SU-DHL-6 (cell line): ENCODE measurements at regions not wholly inside any gene's neighbourhood (a gene's known extent, or its start where the extent isn't known, plus 50 kb on each side); places are given as distances from the start of the nearest gene placed in this dataset.

Experiments
- H2AFZ ChIP-seq: fragments of 200-600 bp; sonication (generic); 2 replicates; pipeline ENCODE4 v1.6.1; 2014; ENCODE audit warnings: low read depth, mild to moderate bottlenecking, moderate library complexity, mixed read lengths, antibody characterized with exemption, low read length; ENCODE audit not compliant: severe bottlenecking
- H3F3A ChIP-seq: fragments of 200-600 bp; shearing (Covaris generic); 2 replicates; pipeline ENCODE4 v1.6.0; 2016; ENCODE audit warnings: antibody characterized with exemption, mild to moderate bottlenecking; ENCODE audit not compliant: insufficient read depth
- H3K27ac ChIP-seq: fragments of 200-600 bp; sonication (generic); 2 replicates; pipeline ENCODE4 v1.5.1; 2016; ENCODE audit warnings: low read depth, mild to moderate bottlenecking, low read length, moderate library complexity, mixed read lengths
- H3K27me3 ChIP-seq: fragments of 200-600 bp; sonication (generic), shearing (Covaris generic); 2 replicates; pipeline ENCODE4 v1.6.0; 2014; ENCODE audit warnings: mild to moderate bottlenecking, low read length
- H3K36me3 ChIP-seq: fragments of 200-600 bp; sonication (generic); 2 replicates; pipeline ENCODE4 v1.6.1; 2014; ENCODE audit warnings: mild to moderate bottlenecking, low read length, mixed read lengths
- H3K4me2 ChIP-seq: fragments of 300-600, 200-600 bp; shearing (Covaris generic), sonication (generic); 2 replicates; pipeline ENCODE4 v1.6.0; 2014; ENCODE audit warnings: low read length, low read depth, mild to moderate bottlenecking; ENCODE audit not compliant: poor library complexity, severe bottlenecking
- H3K4me3 ChIP-seq: fragments of 200-600 bp; sonication (generic); 2 replicates; pipeline ENCODE4 v1.5.1; 2014; ENCODE audit warnings: antibody characterized with exemption, low read length, mild to moderate bottlenecking, mixed read lengths; ENCODE audit not compliant: insufficient read depth, poor library complexity, severe bottlenecking
- H3K79me2 ChIP-seq: fragments of 200-600 bp; sonication (generic); 2 replicates; pipeline ENCODE4 v1.6.1; 2014; ENCODE audit warnings: mild to moderate bottlenecking, low read length, moderate library complexity; ENCODE audit not compliant: insufficient read depth
- H3K9ac ChIP-seq: fragments of 200-600 bp; sonication (generic); 2 replicates; pipeline ENCODE4 v1.7.0; 2014; ENCODE audit warnings: mild to moderate bottlenecking, low read length
- H3K9me2 ChIP-seq: fragments of 200-600 bp; sonication (generic); replicated peaks from 2 replicates; pipeline ENCODE4 v1.6.1; 2014; ENCODE audit warnings: low read length; ENCODE audit not compliant: insufficient read depth
- H3K9me3 ChIP-seq: fragments of 200-600 bp; sonication (generic); 2 replicates; pipeline ENCODE4 v1.6.1; 2014; ENCODE audit warnings: low read length, mixed read lengths; ENCODE audit not compliant: insufficient read depth
- H4K20me1 ChIP-seq: fragments of 200-600 bp; sonication (generic); 2 replicates; pipeline ENCODE4 v1.6.1; 2014; ENCODE audit warnings: low read depth, mild to moderate bottlenecking, antibody characterized with exemption, low read length, moderate library complexity, mixed read lengths
- CTCF ChIP-seq: fragments of 200-600 bp; sonication (generic); IDR thresholded peaks from one replicate; pipeline ENCODE4 v1.5.1; 2017; ENCODE audit warnings: antibody characterized with exemption, mild to moderate bottlenecking, low read length, moderate library complexity; ENCODE audit not compliant: insufficient read depth, poor library complexity, severe bottlenecking
- EZH2phosphoT487 ChIP-seq: fragments of 200-600 bp; sonication (generic), shearing (Covaris generic); conservative IDR thresholded peaks from 2 replicates; pipeline ENCODE4 v1.6.1; 2018; ENCODE audit warnings: mild to moderate bottlenecking, antibody characterized with exemption, low read length, moderate library complexity, mixed read lengths

GRCh38 chr2:234571620-234572407, 74.9 kb upstream of the ARL4C start:
- Histone ChIP-seq H4K20me1 (no peaks in the 10 kb centered on the region), H3F3A (no peaks in the 10 kb centered on the region), H3K4me3 (no peak overlapping the region), H3K27ac (no peak overlapping the region), H3K27me3 (no peaks in the 10 kb centered on the region), H2AFZ (no peak overlapping the region), H3K36me3 (no peaks in the 10 kb centered on the region), H3K9me2 (no peaks in the 10 kb centered on the region), H3K9ac (no peak overlapping the region), H3K9me3 (no peaks in the 10 kb centered on the region), H3K79me2 (no peaks in the 10 kb centered on the region), H3K4me2 (no peak overlapping the region)
- no peak for TF ChIP-seq EZH2phosphoT487
- no peak for TF ChIP-seq CTCF

- H2AFZ ChIP-seq, result no peak overlapping the region
- no peak overlapping the region for H3K4me2 ChIP-seq
Observed at GRCh38 chr2:234570476-234570875, 73.6 kb upstream of the ARL4C start.

GRCh38 chr2:234569776-234570430, 73.0 kb upstream of the ARL4C start:
- Histone ChIP-seq H2AFZ (no peak overlapping the region), H3K9me2 (no peaks in the 10 kb centered on the region), H4K20me1 (no peaks in the 10 kb centered on the region), H3K79me2 (no peaks in the 10 kb centered on the region), H3K4me2 (no peak overlapping the region), H3K9me3 (no peaks in the 10 kb centered on the region), H3K27me3 (no peaks in the 10 kb centered on the region), H3K27ac (no peak overlapping the region), H3F3A (no peaks in the 10 kb centered on the region), H3K36me3 (no peaks in the 10 kb centered on the region), H3K9ac (no peak overlapping the region), H3K4me3 (no peak overlapping the region)
- TF ChIP-seq CTCF, result no peak
- TF ChIP-seq EZH2phosphoT487, result no peak

More at GRCh38 chr2:234570476-234570875, 73.6 kb upstream of the ARL4C start:
- Histone ChIP-seq H3K9ac (no peak overlapping the region), H3K9me2 (no peaks in the 10 kb centered on the region), H4K20me1 (no peaks in the 10 kb centered on the region), H3K27ac (no peak overlapping the region), H3K4me3 (no peak overlapping the region), H3K9me3 (no peaks in the 10 kb centered on the region), H3K27me3 (no peaks in the 10 kb centered on the region), H3K79me2 (no peaks in the 10 kb centered on the region), H3F3A (no peaks in the 10 kb centered on the region), H3K36me3 (no peaks in the 10 kb centered on the region)
- TF ChIP-seq CTCF (no peak), EZH2phosphoT487 (no peak)
